Forelimb muscle (tissue), 1 donor: ENCODE measurements at regions not wholly inside any gene's neighbourhood (a gene's known extent, or its start where the extent isn't known, plus 50 kb on each side); places are given as distances from the start of the nearest gene placed in this dataset.
"Not testable (repeated sequence)": the region's sequence is repeated elsewhere in the genome, so short reads cannot be mapped to it uniquely, and the experiment has no call there.

ENCODE experiments used
- DNase-seq: peaks from one replicate; pipeline ENCODE4 v3.0.0-alpha.2; 2013; ENCODE audit warnings: low read depth

GRCh38 chr1:8169364-8170058 lies 143.4 kb upstream of the ERRFI1 start:
- peak; percentile 95 for DNase-seq

DNA sequence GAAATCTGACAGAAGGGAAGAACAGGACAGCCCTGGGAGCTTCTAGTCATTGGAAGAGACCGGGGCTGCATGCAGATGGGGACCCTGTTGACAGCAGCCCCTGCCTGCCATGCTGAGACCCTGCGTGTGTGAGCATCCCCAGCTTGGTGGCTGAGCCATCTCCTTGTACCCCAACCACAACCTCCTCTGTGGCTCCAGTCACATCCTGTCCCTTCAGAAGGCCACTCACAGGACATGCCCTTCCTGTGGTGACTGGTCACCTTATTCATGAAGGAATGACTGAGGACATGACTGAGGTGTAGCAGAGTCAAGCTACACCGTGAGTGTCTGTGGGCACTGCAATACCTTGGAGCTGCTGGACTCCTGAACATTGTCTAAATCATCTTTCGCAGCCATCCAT lies 141.8 kb upstream of the ERRFI1 start:
- DNase-seq = no peak

- no peak for DNase-seq
Observed at GRCh38 chr1:8166406-8166805, 140.3 kb upstream of the ERRFI1 start.

- no peak for DNase-seq
Observed at GRCh38 chr1:8165595-8166360, 139.7 kb upstream of the ERRFI1 start.

DNA sequence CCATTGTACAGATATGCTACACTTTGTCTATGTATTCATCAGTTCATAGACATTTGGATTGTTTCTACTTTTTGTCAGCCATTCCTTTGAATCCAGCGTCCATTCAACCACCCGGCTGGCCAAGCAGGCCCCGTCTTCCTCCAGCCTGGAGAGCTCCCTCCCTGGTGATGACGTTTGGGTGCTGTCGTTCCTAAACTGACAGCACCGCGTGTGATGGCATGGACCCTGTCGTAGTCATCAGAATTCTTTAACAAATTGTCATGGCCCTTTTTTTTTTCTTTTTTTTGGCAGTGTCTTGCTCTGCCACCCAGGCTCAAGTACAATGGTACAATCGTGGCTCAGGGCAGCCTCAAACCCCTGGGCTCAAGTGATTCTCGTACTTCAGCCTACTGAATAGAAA lies 138.6 kb upstream of the ERRFI1 start:
- DNase-seq = no peak

- DNase-seq = no peak
Observed at GRCh38 chr1:8163039-8163438, 136.9 kb upstream of the ERRFI1 start.

- no peak for DNase-seq
Observed at GRCh38 chr1:8162168-8162567, 136.1 kb upstream of the ERRFI1 start.

DNA sequence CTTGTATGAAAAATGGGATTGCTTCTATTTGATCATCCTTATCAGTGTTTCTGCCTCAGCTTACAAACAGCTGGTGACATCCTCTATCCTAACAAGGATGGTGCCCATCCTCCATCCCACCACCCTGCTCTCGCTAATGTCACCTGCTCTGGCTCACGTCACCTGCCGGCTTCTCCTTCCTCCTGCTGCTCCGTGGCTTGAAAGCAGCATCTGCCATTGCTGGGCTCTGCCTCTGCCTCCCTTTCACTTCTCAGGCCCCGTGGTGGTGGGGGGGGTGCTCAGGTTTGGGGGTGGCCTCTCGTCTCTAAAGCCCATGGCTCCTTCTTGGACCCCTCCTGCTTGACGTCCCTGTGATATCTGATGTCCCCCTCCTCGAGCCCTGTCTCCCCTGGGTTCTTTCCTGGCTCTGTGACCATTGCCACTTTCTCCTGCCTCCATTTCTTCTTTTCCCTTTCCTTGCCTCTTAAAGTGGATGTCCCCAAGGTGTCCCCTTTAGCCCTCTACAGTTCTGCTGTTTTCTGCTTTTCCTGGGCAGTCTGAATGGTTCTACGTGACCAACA lies 135.5 kb upstream of the ERRFI1 start:
- DNase-seq = no peak

DNA sequence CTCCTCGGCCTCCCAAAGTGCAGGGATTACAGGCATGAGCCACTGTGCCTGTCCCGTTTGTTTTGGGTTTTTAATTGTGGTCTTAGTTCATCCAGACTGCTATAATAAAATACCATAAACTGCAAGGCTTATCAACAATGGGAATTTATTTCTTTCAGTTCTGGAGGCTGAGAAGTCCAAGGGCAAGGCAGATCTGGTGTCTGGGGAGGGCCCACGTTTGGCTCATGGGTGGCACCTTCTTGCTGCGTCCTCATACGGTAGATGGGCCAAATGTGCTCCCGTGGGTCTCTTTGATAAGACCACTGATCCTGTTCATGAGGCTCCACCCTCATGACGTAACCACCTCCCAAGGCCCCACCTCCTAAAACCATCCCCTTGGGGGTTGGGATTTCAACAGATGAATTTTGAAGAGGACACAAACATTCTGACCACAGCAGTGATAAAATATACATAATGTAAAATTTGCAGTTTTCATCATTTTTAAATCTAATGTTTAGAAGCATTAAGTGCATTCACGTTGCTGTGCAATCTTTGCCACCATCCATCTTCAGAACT lies 133.4 kb upstream of the ERRFI1 start:
- no peak for DNase-seq

DNA sequence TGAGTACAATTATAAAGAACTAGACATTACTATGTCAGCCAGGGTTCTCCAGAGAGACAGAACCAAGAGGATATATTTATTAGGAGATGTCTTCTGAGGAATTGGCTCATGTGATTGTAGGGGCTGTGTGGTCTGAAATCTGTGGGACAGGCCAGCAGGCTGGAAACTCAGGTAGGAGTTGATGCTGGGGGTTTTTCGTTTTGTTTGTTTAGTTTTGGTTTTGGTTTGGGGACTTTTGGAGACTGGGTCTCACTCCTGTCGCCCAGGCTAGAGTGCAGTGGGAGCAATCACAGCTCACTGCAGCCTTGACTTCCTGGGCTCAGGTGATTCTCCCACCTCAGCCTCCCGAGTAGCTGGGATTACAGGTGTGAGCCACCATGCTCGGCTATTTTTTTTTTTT lies 132.9 kb upstream of the ERRFI1 start:
- no peak for DNase-seq

DNA sequence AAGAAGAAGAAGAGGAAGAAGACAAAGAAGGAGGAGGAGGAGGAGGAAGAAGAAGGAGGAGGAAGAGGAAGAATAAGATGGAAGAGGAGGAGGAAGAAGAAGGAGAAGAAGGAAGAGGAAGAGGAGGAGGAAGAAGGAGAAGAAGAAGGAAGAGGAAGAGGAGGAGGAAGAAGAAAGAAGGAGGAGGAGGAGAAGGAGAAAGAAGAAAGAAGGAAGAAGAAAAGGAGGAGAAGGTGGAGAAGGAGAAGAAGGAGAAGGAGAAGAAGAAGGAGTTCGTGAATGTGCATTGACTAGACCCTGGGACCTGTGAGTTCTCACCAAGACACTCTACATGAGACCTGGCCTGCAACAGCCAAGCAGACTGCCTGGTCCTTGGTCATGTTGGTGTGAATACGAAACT lies 131.7 kb upstream of the ERRFI1 start:
- no peak for DNase-seq

DNA sequence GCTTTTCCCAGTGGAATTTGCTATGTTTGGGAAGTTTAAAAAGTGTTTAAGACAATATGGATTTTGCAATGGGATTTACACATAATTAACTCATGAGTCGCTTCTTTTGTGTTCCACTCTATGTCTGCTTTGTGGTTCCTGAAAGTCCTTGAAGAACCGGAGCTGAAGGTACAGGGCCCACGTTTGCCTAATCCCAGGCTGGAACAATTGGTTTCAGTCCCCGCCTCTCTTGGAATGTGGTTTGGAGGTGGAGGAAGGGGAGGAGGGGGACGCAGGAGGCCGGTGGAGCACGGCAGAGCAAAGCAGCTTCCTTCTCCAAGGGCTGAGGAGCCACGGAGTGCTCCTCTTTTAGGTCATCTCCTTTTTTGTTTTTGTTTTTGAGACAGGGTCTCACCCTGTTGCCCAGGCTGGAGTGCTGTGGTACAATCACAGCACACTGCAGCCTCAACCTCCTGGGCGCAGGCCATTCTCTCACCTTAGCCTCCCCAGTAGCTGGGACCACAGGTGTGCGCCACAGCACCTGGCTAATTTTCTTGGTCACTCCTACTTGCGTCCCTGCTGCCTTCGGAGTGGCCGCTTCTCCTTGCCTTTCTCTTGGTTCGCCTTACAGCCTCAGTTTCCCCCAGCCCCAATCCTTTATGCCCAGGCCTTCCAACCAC lies 129.5 kb upstream of the ERRFI1 start:
- DNase-seq = no peak

GRCh38 chr1:8154621-8155052 lies 128.5 kb upstream of the ERRFI1 start:
- DNase-seq = no peak

- DNase-seq = no peak
Observed at GRCh38 chr1:8153961-8154360, 127.9 kb upstream of the ERRFI1 start.

DNA sequence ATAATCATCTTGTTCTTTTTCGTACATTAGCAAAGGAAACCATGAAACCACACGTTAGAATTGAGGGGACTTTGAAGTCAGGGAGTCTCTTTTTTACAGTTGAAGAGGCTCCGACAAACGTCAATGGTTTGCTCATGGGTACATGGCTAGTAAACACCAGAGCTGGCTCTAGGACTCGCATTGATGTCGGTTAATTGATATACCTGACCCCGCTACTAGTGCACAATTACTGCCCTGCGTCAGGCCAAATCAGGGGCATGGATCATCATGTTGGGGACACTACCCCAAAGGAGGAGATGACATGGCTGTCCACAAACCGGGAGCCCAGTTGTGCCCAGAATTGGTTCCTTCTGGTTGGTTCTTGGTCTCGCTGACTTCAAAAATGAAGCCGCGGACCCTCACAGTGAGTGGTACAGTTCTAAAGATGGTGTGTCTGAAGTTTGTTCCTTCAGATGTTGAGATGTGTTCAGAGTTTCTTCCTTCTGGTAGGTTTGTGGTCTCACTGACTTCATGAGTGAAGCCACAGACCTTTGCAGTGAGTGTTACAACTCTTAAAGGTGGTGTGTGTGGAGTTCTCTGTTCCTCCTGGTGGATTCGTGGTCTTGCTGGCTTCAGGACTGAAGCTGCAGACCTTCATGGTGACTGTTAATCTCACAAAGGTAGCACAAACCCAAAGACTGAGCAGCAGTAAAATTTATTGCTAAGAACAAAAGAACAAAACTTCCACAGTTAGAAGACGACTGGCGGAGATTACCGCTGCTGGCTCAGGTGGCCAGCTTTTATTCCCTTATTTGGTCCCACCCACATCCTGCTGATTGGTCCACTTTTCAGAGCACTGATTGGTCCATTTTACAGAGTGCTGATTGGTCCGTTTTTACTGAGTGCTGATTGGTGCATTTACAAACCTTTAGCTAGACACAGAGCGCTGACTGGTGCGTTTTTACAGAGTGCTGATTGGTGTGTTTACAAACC lies 126.9 kb upstream of the ERRFI1 start:
- DNase-seq = no peak

GRCh38 chr1:8151647-8152046 lies 125.5 kb upstream of the ERRFI1 start:
- DNase-seq = no peak

DNA sequence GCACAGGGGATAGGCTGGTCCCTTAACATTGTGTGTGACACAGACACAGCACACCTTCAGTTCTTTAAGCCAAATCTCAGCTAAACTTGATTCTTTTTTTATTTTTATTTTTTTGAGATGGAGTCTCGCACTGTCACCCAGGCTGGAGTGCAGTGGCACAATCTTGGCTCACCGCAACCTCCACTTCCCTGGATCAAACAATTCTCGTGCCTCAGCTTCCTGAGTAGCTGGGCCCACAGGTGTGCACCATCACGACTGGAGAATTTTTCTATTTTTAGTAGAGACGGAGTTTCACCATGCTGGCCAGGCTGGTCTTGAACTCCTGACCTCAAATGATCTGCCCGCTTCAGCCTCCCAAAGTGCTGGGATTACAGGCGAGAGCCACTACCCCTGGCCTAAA lies 123.6 kb upstream of the ERRFI1 start:
- not testable (repeated sequence) for DNase-seq

GRCh38 chr1:8147956-8148355 lies 121.8 kb upstream of the ERRFI1 start:
- no peak for DNase-seq

DNA sequence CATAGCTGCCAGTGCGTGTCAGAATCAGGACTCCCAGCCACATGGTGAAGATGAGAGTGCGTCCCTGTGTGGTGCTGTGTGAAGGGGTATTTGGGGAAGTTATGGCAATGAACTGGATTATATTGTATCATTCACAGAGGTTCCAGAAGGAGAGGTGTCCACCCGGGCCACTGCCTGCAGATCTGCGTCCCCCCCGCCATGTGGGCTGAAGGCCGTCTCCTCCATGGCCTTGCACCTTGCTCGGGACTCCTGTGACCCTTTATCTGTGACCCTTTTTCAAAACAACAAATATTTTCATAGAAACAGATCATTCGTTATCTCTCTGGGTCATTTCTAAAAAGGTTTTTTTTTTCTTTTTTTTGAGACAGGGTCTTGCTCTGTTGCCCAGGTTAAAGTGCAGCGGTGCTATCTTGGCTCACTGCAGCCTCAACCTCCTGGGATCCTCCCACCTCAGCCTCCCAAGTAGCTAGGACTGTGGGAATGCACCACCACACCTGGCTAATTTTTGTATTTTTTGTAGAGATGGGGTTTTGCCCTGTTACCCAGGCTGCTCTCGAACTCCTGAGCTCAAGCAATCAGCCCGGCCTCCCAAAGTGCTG lies 120.2 kb upstream of the ERRFI1 start:
- DNase-seq = no peak

DNA sequence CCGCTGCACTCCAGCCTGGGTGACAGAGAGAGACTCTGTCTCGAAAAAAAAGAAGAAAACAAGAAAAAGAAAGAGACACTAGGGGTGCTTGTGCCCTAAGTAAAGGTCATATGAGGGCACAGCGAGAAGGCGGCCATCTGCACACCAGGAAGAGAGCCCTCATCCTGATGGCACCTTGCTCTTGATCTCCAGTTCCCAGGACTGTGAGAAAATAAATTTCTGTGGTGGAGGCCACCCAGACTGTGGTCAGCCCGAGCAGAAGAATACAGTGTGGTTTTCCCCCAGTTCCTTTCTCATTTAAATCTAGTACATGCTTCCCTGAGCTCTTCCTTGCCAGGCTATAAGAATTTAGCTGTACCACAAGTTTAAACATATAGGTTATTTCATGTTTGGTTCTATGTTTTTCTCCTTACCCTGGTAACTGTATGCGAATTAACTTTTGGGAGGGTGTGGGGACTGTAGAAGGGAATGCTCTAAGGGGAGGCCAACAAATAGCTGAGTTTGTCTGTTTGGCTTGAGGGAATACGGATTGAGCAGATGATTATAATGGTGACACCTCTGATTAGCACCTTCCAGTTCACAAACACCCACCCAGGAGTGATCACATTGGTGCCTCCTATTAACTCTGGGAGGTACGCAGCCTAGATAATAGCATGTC lies 119.6 kb upstream of the ERRFI1 start:
- no peak for DNase-seq
